Inferior parietal cortex (tissue), 1 donor: ENCODE measurements at regions not wholly inside any gene's neighbourhood (a gene's known extent, or its start where the extent isn't known, plus 50 kb on each side); places are given as distances from the start of the nearest gene placed in this dataset.

ENCODE experiments used
- DNase-seq: peaks from one replicate; pipeline ENCODE4 v3.0.0-alpha.2; 2016; ENCODE audit errors: extremely low spot score

DNA sequence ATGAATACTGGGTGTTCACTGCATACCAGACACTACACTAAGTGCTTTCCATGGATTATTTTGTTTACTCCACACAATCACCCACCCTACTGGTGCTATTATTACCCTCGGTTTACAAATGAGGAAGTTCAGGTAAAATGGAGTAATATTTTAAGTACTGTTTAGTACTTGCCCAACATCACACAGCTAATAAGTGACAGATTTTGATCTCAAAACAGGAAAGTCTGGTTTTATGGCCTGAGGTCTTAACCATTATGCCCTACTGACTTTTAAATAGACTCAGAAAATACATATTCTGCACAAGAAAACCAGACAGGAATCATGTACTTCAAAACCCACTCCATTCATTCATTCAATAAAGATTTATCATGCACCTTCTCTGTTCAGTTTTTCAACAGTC, 431.0 kb upstream of the TLE4 start:
- no peak for DNase-seq

DNA sequence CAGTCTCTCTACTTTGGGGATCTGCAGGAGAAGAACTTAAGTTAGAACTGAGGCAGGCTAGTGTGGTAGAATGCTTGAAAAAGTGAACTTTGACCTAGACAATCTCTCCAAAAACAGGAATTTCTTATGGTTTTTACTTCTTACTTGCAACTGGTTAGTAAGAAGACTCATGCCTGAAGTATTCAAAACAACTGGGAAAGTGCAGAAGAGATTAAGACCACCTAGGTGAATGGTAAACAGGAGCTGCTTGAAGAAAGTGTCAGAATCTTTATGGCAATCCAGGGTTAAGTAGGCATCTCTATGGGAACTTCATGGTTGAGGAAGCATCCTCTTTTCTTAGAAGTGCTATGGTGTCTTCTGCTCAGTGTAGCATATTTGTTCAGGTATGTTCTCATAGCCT, 428.6 kb upstream of the TLE4 start:
- DNase-seq = no peak

DNA sequence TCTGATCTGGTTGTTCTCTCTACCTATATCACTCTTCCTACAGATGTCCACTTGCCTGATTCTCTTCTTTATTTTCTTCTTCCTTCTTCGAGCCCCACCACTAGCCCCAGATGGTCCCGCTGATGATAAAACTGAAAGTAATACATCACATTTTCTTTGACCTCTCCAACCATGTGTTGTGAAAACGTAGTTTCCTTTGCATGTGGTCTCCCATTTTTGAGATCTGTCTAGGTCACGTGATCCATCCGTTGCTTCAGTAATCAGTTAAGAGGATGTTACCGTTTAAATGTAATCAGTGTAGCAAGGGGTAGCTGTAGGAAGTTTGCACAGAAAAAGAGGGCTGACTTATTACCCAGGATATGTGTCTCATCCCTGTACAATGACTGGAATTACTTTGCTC, 426.3 kb upstream of the TLE4 start:
- no peak for DNase-seq

DNA sequence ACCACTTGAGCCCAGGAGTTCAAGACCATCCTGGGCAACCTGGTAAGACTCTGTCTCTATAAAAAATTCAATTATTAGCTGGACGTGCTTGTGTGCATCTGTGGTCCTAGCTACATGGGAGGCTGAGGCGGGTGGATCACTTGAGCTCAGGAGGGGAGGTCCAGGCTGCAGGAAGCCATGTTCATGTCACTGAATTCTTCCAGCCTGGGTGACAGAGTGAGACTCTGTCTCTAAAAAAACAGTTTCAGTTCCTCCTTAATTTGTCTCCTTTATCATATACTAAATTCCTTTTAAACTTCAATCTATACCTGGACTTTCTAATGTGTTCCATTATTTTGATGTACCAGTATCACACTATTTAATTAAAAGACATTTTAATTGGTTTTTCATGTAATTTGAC, 422.2 kb upstream of the TLE4 start:
- no peak for DNase-seq

DNA sequence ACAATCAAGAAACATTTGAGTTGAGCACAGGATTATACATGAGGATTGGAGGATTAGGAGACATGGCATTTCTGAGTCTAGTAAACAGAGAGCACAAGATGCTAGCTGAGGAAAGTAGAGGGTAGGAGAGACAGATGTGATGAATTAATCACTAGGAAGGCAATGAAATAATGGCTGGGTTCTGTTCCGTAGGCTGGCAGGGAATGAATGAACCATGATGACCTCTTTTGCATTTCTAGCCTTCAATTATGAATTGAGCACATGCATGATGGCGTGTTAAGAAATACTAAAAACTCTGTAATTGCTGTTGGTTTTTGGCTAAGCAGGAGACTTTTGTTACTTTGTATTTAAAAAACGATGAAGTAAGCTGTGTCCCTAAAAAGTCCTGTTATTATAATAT, 420.0 kb upstream of the TLE4 start:
- no peak for DNase-seq

DNA sequence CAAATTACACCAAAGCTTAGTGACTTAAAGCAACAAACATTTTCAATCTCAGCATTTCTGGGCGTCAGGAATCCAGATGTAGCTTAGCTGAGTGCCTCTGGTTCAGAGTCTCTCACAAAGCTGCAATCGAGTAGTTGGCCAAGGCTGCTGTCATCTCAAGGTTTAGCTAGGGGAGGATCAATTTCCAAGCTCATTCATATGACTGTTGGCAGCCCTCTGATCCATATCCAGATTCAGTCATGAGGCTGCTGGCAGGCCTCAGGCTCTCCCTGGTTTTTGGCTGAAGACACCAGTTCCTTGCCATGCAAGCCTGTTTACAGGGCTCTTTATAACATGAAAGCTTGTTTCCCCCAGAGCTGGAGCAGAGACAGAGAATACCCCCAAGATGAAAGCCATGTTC, 419.5 kb upstream of the TLE4 start:
- DNase-seq = no peak

DNA sequence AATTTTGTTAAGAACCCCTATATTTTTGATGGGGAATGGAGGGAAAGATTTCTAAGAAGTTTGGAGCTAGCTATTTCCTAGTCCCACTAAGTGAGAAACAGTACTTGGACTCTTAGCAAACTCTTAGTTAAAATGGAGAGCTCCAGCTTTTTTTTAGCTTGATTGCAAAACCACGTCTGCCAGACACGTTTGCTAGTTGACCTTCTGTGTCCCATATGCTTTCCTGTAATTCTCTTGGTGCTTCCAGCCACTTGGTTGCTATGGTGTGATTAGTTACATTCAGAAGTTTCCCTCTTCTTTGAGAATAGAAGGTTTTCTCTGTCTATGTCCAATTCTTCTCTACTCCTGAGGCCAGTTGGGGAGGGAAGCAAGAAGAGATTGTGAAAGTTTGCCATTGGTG, 417.0 kb upstream of the TLE4 start:
- DNase-seq = no peak

DNA sequence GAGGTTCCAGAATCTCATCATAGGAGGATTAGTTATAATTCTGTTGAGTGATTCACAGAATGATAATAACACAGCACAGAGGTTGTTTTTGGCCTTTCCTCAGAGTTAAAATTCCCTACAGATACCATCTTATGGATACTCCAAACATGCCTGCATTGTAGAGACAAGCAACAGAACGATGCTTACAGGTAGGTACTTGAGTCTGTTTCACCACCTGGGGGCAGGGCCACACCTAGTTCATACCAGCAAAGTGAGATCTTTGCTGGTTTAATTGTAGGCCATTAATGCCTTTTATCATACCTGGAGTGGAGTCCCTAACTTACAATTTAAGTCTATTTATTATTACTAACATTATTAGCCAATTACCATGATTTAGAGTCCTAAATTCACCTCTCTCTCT, 416.5 kb upstream of the TLE4 start:
- no peak for DNase-seq

DNA sequence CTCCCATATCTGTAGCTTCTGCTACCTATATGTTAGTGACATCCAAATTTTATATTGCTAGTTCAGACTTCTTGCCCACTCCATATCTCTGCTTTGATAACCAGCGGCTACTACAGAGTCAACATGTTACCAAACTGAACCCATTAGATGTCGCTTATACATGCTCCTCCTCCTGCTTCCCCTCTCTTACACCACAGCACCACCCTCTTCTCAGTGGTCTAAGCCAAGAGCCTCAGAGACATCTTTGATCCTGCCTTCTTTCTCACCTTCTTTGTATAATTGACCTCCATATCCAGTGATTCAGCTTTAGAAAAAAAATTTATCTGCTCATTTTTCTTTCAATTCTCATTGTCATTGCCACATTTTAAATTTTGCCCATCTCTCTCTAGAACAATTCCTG, 408.2 kb upstream of the TLE4 start:
- DNase-seq = no peak

DNA sequence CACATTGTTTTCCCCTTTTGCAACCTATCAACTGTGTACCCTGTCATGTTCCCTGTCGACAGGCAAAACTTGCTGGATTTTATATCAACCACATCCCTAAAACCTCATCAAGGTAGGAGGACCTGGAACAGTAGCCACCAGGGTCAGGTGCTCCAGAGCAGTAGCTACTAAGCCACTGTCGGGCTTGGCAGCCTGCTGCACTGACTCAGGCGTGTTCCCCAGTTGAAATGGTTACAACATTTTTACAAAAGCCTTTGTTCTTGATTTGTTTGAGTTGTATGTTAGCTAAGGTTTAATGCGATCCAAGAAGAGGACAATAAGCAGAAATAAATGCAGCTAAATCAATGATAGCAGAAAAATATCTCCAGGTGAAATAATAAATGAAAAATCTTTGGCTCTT, 407.4 kb upstream of the TLE4 start:
- DNase-seq = no peak

DNA sequence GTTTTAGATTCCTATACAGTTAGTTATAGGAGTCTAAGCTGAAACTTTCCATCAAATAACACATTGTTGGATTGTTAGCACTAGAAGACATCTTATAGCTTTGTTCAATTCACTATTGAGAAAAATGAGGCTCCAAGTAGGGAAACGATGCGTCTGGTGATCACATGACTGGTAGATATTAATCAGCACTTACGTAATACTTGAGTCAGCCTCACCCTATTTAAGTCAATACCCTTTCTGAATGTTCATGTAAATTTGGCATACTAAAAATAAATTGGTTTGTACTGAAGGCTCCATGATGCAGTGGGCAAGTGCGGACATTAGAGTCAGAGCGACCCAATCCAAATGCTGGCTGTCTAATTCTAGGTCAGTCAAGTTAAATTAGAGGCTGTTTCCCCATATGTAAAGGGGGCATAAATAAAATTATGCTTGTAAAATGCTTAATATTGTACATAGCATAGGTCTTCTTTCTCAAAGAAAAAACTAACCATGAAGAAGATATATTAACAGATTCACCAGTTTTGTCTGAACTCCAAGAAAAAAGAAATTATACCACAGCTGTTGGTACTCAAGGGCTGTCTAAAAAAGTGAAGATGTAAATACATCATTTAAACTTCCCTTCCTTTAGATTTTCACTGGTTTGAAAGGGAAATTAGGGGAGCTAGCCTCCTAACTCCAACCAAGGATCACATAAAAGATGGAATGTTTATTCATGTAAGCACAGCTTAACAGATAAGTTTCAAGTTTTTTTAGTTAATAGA, 406.6 kb upstream of the TLE4 start:
- no peak for DNase-seq

DNA sequence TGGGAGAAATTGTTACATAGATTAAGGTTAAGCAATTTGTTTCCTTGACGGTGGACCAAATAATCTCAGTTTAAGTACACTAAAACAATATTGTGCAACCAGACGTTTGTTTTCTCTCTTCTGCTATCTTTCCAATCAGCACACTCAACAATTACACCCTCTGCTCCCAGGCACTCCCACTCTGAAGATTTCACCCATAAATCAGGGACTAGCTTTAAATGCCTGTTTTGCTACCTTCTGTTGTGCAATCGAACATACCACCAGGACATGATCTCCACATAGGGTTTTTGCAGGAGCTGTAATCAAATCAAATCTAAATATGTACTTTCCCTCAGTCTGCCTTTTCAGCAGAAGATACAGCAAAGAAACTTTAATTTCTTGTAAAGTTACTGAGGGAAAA, 405.8 kb upstream of the TLE4 start:
- DNase-seq = no peak

DNA sequence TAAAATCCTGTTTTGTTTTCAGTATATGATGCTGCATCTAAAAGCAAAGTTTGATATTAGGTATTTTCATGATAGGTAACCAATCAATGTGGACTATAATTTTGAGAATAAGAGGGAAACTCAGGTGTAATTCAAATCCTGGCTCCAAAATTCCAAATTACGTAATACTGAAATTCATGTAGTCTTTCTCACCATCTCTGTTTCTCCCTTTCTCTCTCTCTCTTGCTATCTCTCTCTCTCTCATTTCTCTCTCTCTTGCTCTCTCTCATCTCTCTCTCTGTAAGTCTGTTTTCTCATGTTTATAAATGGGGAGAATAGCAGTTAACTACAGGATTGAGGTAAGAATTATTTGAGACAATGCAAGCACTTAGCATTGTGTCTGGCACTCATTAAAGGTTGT, 401.1 kb upstream of the TLE4 start:
- no peak for DNase-seq

DNA sequence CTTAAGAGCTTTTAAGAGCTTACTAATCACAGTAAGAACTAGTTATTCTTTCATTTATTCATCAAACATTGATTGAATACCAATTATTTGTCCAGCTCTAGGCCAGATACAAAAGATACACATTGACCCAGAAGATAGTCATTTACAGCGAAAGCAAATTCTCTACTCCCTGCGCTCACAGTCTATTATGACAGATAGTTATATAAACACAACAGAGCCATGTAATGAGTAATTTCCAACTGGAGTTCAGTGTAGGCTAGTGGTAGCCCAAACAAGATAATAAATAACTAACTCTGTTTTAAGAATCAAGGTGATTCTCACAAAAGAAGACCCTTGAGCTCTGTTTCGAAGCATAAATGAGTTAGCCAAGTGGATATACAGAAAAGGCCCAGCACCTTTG, 397.8 kb upstream of the TLE4 start:
- no peak for DNase-seq

DNA sequence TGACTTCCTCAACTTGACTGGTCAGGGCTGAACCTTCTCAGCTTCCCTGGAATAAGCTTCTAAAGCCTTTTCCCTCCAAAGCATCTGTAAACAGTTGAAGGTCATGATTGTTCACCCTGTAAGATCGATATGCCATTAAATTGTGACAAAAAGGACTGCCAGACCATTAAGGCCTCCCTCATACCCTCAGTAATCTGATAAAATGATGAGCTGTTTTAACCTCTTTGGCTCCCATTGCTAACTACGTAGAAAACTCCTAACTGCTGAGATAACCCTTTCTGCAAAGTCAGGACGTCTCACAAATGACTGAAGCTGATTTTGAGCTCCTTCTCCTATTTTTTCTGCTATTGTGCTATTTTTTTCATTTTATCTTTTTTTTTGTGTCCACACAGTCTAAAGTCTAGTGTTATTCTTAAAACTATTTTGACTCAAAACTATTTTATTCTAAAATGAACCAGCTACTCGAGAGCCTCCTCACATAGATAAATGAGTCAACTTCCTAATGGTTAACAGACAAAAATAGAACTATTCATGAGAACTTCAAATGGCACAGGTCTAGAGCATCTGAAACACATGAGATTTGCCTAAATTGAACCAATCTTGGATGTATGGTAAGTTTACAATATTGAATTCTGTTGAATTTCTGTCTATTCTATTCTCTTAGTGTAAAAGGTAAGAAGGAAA, 395.6 kb upstream of the TLE4 start:
- DNase-seq = no peak

DNA sequence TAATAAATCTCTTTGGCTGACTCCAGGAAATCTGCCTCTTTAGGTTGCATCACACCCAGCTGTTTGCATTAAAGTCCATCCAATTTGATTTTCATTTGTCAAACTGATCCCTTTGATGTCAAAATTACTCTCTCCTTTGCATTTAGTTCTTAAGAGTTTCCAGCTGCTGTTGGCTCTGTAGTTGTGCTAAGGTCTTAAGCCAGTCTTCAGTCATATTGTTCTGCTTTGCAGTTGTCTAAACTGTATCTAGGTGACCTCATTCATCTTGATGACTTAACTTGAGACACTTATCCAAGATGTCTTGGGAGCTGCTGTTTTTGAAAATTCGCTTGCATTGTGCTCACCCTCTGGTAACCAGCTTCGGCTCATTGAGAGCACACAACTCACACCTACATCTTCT, 386.9 kb upstream of the TLE4 start:
- no peak for DNase-seq

DNA sequence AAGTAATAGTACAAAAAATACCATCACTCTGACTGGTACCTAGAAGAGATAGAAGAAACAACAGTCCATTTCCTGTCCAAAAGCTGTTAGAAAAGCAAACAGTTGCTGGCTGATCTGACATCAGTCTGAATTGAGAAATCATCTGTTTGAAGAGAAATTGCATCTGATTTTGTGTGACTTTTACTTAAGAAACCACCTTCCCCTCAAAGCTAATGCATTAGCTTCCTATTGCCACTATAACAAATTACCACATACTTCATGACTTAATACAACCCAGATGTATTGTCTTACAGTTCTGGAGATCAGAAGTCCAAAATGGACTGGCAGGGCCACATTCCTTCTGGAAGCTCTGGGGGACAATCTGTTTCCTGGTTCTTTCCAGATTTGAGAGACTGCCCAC, 385.9 kb upstream of the TLE4 start:
- no peak for DNase-seq

DNA sequence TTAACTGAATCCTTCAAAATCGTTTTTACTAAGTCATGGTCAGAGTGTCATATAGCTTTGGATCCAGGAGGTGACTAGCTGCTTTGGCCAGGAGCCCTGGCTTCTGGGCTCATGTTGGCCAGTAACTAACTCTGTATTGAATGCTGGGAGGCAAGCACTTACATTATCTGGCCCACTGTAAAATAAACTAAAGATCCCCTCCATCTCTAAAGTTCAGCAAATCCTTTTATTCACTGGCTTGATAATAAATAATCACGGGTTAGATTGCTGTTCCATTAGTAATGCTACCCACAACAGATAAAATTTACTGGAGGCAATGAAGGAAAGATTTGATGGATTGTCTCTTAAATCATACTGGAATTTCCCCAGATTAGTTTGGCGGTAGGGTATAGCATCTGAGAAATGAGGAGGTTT, 382.2 kb upstream of the TLE4 start:
- DNase-seq = no peak

DNA sequence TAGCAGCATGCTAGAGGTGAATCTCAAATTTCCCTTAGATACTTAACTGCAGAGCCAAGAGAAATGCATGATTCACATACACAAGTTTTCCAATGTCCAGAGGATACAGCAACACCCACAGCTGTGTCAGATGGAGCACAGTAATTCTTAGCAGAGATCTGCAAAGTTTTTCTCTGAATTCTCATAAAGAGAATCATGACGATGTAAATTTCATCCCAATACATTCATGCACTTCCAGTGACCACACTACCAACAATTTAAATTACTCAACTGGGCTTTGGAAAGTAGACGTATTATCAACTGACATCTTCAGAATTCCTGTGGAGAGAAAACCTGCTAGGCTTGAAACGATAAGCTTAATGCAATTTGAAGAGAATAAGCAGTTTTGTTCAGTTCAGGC, 378.8 kb upstream of the TLE4 start:
- DNase-seq = no peak

DNA sequence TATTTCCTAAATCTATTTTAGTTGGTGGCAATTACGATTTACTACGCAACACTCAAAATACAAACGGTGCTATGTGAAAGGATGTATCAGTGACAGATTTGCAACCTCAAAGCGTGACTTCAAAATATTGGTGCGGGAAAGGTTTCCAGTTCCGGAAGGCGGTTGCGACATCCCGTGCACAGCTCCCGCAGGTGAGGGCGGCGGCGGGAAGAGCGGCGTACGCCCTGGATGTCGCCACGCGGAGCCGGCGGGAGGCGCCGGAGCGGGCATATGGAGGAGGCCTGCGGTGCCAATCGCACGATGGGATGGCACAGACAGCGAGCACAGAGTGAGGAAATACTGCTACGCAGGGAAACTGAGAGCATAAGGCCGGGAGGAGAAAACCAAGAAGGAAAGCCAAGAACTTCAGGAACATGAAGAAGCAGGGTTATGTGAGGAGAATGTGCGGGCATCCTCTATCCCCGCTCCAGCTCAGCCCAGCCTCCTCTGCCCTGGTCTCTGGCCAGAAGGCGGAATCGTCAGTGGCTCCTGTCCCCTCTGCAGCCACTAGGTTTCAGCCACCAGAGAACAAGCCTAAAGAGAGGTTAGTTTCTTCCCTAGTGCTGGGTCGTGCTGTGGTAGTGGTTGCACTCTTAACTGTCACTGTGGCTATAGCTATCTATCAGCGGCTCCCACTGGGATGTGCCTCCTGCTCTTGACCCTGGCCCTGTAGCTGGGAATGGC, 378.1 kb upstream of the TLE4 start:
- no peak for DNase-seq

DNA sequence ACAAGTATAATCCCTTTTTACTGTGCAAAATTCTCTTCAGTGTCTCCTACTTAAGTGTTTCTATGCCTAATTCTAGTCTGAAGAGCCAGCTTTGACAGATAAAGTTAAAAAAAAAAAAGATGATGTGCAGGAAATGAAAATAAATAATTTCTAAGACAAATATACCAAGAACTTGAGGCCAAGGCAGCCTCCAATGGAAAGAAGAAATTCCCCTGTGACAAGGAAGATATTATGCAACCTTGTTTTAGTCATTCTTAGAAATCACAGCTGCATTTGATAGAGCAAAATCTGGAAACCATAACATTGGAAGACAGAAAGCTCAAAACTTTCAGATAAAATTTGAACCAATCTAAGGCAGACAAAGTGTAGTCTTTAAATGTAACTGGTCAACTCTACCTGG, 375.9 kb upstream of the TLE4 start:
- DNase-seq = no peak

DNA sequence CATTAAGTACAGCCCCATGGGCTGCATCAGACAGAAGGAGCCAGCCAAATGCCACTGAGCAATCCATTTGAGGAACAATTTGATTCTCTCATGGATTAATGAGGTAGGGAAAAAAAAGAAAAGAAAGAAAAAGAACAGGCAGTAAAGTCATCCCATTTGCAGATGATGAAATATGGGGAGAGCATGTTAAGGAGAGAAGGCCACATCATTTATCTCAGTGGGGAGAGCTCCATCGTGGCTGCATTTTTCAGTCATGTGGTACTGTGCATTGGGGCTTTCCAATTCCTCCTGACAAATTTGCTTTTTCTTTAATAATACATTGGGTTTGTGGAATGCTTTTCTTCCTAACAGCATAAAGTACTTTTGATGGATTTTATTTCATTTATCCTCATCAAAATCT, 375.2 kb upstream of the TLE4 start:
- no peak for DNase-seq

DNA sequence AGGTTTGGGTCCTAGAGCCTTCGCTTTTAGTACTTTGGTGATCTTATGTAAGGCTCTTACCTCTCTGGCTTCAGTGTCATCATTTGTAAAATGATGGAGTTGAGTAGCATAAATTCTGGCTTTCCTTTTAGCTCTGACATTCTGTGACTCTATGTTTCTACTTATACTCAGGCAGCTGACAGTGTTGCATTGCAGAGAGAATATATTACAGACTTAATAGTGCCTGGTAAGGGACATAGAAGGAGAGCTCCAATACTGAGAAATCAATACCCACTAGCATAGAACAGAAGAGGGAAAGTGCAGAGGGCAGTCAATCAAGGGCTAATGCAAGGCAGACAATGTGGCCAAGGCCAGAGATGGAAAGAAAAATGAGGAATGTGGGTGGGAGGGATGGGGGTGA, 371.4 kb upstream of the TLE4 start:
- DNase-seq = no peak
